ENCODE measurements at regions not wholly inside any gene's neighbourhood (a gene's known extent, or its start where the extent isn't known, plus 50 kb on each side); places are given as distances from the start of the nearest gene placed in this dataset.

- TF ChIP-seq EZH2 (IDR thresholded peaks at IDR 0.05; ENCODE audit: low read length, missing control alignments): no peak
- no peak for TF ChIP-seq CTCF (conservative IDR thresholded peaks at IDR 0.05 in 1 of 2, IDR thresholded peaks at IDR 0.05 in 1 of 2; ENCODE audit: low read depth in 1 of 2, low read length in 2 of 2)
- Histone ChIP-seq H3K27me3 (ENCODE audit: control insufficient read depth, insufficient read depth, low read length) (no peaks in the 10 kb centered on the region), H3K4me3 (replicated peaks in 1 of 4; ENCODE audit: control extremely low read depth in 1 of 4, insufficient read depth in 1 of 4, low read depth in 3 of 4, low read length in 4 of 4) (no peak overlapping the region), H4K20me1 (ENCODE audit: control insufficient read depth, extremely low read depth, insufficient read depth, low read length) (no peaks in the 10 kb centered on the region), H3K9ac (ENCODE audit: insufficient read depth, low read length) (no peak overlapping the region), H3K36me3 (ENCODE audit: control insufficient read depth, insufficient read depth, low read length) (no peaks in the 10 kb centered on the region), H3K79me2 (ENCODE audit: control insufficient read depth, insufficient read depth, low read length) (no peaks in the 10 kb centered on the region), H3K9me3 (ENCODE audit: control insufficient read depth, insufficient read depth, low read depth, low read length) (no peaks in the 10 kb centered on the region), H3K4me1 (ENCODE audit: control insufficient read depth, extremely low read depth, insufficient read depth, low read length) (no peaks in the 10 kb centered on the region), H3K4me2 (ENCODE audit: extremely low read depth, insufficient read depth, low read length) (no peak overlapping the region), H2AFZ (ENCODE audit: low read length) (no peak overlapping the region), H3K27ac (ENCODE audit: insufficient read depth, low read length) (no peak overlapping the region)
- no peak for DNase-seq (ENCODE audit: low read depth in 2 of 2)
Observed at GRCh38 chr5:92912283-92912682, 668.7 kb downstream of the NR2F1-AS1 start.

- Histone ChIP-seq H3K4me3 (replicated peaks in 1 of 4; ENCODE audit: control extremely low read depth in 1 of 4, insufficient read depth in 1 of 4, low read depth in 3 of 4, low read length in 4 of 4) (no peak overlapping the region), H2AFZ (ENCODE audit: low read length) (no peak overlapping the region), H3K9ac (ENCODE audit: insufficient read depth, low read length) (no peak overlapping the region), H3K9me3 (ENCODE audit: control insufficient read depth, insufficient read depth, low read depth, low read length) (no peaks in the 10 kb centered on the region), H3K79me2 (ENCODE audit: control insufficient read depth, insufficient read depth, low read length) (no peaks in the 10 kb centered on the region), H4K20me1 (ENCODE audit: control insufficient read depth, extremely low read depth, insufficient read depth, low read length) (no peaks in the 10 kb centered on the region), H3K27me3 (ENCODE audit: control insufficient read depth, insufficient read depth, low read length) (no peaks in the 10 kb centered on the region), H3K4me2 (ENCODE audit: extremely low read depth, insufficient read depth, low read length) (no peak overlapping the region), H3K4me1 (ENCODE audit: control insufficient read depth, extremely low read depth, insufficient read depth, low read length) (no peaks in the 10 kb centered on the region), H3K27ac (ENCODE audit: insufficient read depth, low read length) (no peak overlapping the region), H3K36me3 (ENCODE audit: control insufficient read depth, insufficient read depth, low read length) (no peaks in the 10 kb centered on the region)
- TF ChIP-seq EZH2 (IDR thresholded peaks at IDR 0.05; ENCODE audit: low read length, missing control alignments): no peak
- no peak for TF ChIP-seq CTCF (conservative IDR thresholded peaks at IDR 0.05 in 1 of 2, IDR thresholded peaks at IDR 0.05 in 1 of 2; ENCODE audit: low read depth in 1 of 2, low read length in 2 of 2)
- DNase-seq (ENCODE audit: low read depth in 2 of 2): no peak
Observed at GRCh38 chr5:92911851-92912250, 669.2 kb downstream of the NR2F1-AS1 start.

- no peak overlapping the region for H3K4me2 ChIP-seq (ENCODE audit: extremely low read depth, insufficient read depth, low read length)
- no peak overlapping the region for H2AFZ ChIP-seq (ENCODE audit: low read length)
- no peak for TF ChIP-seq EZH2 (IDR thresholded peaks at IDR 0.05; ENCODE audit: low read length, missing control alignments)
- no peak for TF ChIP-seq CTCF (conservative IDR thresholded peaks at IDR 0.05 in 1 of 2, IDR thresholded peaks at IDR 0.05 in 1 of 2; ENCODE audit: low read depth in 1 of 2, low read length in 2 of 2)
- no peaks in the 10 kb centered on the region for H3K36me3 ChIP-seq (ENCODE audit: control insufficient read depth, insufficient read depth, low read length)
- no peaks in the 10 kb centered on the region for H3K9me3 ChIP-seq (ENCODE audit: control insufficient read depth, insufficient read depth, low read depth, low read length)
- H3K9ac ChIP-seq (ENCODE audit: insufficient read depth, low read length): no peak overlapping the region
- no peak for DNase-seq (ENCODE audit: low read depth in 2 of 2)
- H3K79me2 ChIP-seq (ENCODE audit: control insufficient read depth, insufficient read depth, low read length): no peaks in the 10 kb centered on the region
- H3K27me3 ChIP-seq (ENCODE audit: control insufficient read depth, insufficient read depth, low read length): no peaks in the 10 kb centered on the region
- H4K20me1 ChIP-seq (ENCODE audit: control insufficient read depth, extremely low read depth, insufficient read depth, low read length): no peaks in the 10 kb centered on the region
- H3K27ac ChIP-seq (ENCODE audit: insufficient read depth, low read length): no peak overlapping the region
- H3K4me3 ChIP-seq (replicated peaks in 1 of 4; ENCODE audit: control extremely low read depth in 1 of 4, insufficient read depth in 1 of 4, low read depth in 3 of 4, low read length in 4 of 4): no peak overlapping the region
- H3K4me1 ChIP-seq (ENCODE audit: control insufficient read depth, extremely low read depth, insufficient read depth, low read length): no peaks in the 10 kb centered on the region
Observed at GRCh38 chr5:92911293-92911692, 669.7 kb downstream of the NR2F1-AS1 start.

Measured in fibroblast of lung (primary cell).